Upper lobe of left lung (tissue), 4 donors: ENCODE measurements at regions not wholly inside any gene's neighbourhood (a gene's known extent, or its start where the extent isn't known, plus 50 kb on each side); places are given as distances from the start of the nearest gene placed in this dataset.

ENCODE experiments used
- EP300 ChIP-seq, 4 donors: sonication (generic); formaldehyde crosslinking; IDR thresholded peaks; one replicate each; pipeline ENCODE4 v1.5.1; 2017; ENCODE audit warnings: antibody characterized with exemption in 4 of 4, control low read depth in 2 of 4
- POLR2A ChIP-seq, 4 donors: fragments of 450-650 bp; IDR thresholded peaks; one replicate each; pipeline ENCODE4 v1.5.1; 2016 to 2017; ENCODE audit warnings: antibody characterized with exemption in 4 of 4, mild to moderate bottlenecking in 2 of 4
- POLR2AphosphoS5 ChIP-seq, 2 donors: sonication (generic); formaldehyde crosslinking; IDR thresholded peaks; one replicate each; pipeline ENCODE4 v1.5.1; 2017; ENCODE audit warnings: antibody characterized with exemption in 2 of 2
- TF ChIP-seq, protein P1 (sequence below), 6 experiments: fragments of 450-650 bp in 4 of 6; fragments of 200-600 bp in 2 of 6; sonication (generic) in 2 of 6; IDR thresholded peaks; one replicate each; pipeline ENCODE4 v1.5.1; 2016 to 2019; ENCODE audit warnings: antibody characterized with exemption in 6 of 6

DNA sequence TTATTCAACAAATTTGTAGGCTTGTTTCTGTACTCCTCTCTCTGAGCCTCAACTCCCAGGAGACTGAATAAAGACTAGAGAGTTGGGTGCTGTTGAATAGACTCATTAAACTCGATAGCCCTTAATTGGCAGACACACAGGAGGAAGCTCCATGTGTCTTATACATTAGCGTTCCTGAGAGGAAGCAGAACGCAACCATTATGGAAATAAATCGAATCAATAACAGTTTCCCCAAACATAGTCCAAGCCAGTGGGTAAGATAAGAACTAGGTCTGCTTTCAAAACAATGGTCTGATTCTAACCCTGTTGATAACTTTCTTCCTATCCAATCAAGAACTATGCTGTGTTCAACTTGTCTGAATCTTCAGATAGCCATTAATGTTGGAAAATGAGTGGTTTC lies 118.1 kb upstream of the FNDC3A start:
- TF ChIP-seq, protein P1, sequence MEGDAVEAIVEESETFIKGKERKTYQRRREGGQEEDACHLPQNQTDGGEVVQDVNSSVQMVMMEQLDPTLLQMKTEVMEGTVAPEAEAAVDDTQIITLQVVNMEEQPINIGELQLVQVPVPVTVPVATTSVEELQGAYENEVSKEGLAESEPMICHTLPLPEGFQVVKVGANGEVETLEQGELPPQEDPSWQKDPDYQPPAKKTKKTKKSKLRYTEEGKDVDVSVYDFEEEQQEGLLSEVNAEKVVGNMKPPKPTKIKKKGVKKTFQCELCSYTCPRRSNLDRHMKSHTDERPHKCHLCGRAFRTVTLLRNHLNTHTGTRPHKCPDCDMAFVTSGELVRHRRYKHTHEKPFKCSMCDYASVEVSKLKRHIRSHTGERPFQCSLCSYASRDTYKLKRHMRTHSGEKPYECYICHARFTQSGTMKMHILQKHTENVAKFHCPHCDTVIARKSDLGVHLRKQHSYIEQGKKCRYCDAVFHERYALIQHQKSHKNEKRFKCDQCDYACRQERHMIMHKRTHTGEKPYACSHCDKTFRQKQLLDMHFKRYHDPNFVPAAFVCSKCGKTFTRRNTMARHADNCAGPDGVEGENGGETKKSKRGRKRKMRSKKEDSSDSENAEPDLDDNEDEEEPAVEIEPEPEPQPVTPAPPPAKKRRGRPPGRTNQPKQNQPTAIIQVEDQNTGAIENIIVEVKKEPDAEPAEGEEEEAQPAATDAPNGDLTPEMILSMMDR (IDR thresholded peaks at IDR 0.05): no peak
- TF ChIP-seq POLR2AphosphoS5 (IDR thresholded peaks at IDR 0.05) (no peak), POLR2A (IDR thresholded peaks at IDR 0.05) (no peak), EP300 (IDR thresholded peaks at IDR 0.05) (no peak)
